B cell (primary cell): ENCODE measurements at regions not wholly inside any gene's neighbourhood (a gene's known extent, or its start where the extent isn't known, plus 50 kb on each side); places are given as distances from the start of the nearest gene placed in this dataset.

Experiments
- ATAC-seq: fragments of 200-7000 bp; cut with Tn5 transposase; one replicate; pipeline ENCODE4 v1.10.0; 2021; ENCODE audit warnings: low read depth, mild to moderate bottlenecking, moderate number of reproducible peaks, moderate library complexity
- CTCF ChIA-PET: fragments of 350-600 bp; sonication (Branson Sonifier 250); formaldehyde crosslinking; loops from one replicate; lab custom pipeline; 2021; ENCODE audit warnings: antibody characterized with exemption, inconsistent platforms; lab: Charles Lee
- POLR2A ChIA-PET: fragments of 350-600 bp; sonication (Branson Sonifier 250); formaldehyde crosslinking; loops from one replicate; lab custom pipeline; 2021; ENCODE audit warnings: antibody characterized with exemption; lab: Charles Lee
- DNase-seq: peaks from one replicate; pipeline ENCODE4 v3.0.0; 2013
- H2AFZ ChIP-seq: 2 replicates; pipeline ENCODE4 v1.6.1; 2012; ENCODE audit warnings: mild to moderate bottlenecking, low read depth, low read length; ENCODE audit not compliant: insufficient read depth, poor library complexity, severe bottlenecking
- H3K27ac ChIP-seq, 2 donors: 1 replicate in 1 of 2; 2 replicates in 1 of 2; pipeline ENCODE4 v1.5.1; 2012 to 2013; ENCODE audit warnings: low read length in 2 of 2, mild to moderate bottlenecking in 2 of 2, moderate library complexity in 1 of 2
- H3K27me3 ChIP-seq, 4 experiments: fragments of 200-600 bp in 1 of 4; sonication (generic) in 1 of 4; replicated peaks in 1 of 4; 1 replicate in 2 of 4; 2 replicates in 2 of 4; pipeline versions ENCODE4 v1.6.1 to v1.7.0; 2013 to 2016; ENCODE audit warnings: low read length in 3 of 4, mild to moderate bottlenecking in 2 of 4, mixed read lengths in 1 of 4, moderate library complexity in 1 of 4; ENCODE audit not compliant: insufficient read depth in 4 of 4, control insufficient read depth in 3 of 4; ENCODE audit errors: control extremely low read depth in 1 of 4
- H3K36me3 ChIP-seq, 2 experiments: replicated peaks in 1 of 2; 1 replicate in 1 of 2; 2 replicates in 1 of 2; pipeline versions ENCODE4 v1.6.1 to v1.7.1; 2013; ENCODE audit warnings: low read length in 1 of 2; ENCODE audit not compliant: insufficient read depth in 2 of 2, control insufficient read depth in 1 of 2; ENCODE audit errors: control extremely low read depth in 1 of 2, extremely low read depth in 1 of 2
- H3K4me1 ChIP-seq, 2 donors: fragments of 200-600 bp in 1 of 2; sonication (generic) in 1 of 2; 1 replicate in 1 of 2; 2 replicates in 1 of 2; pipeline versions ENCODE4 v1.5.1 to v1.6.1; 2013 to 2017; ENCODE audit warnings: low read length in 2 of 2; ENCODE audit not compliant: control insufficient read depth in 2 of 2, insufficient read depth in 2 of 2
- H3K4me2 ChIP-seq: replicated peaks from 2 replicates; pipeline ENCODE3; 2012; ENCODE audit warnings: mild to moderate bottlenecking, low read depth, low read length; ENCODE audit not compliant: poor library complexity, severe bottlenecking
- H3K4me3 ChIP-seq, 5 experiments: fragments of 200-600 bp in 1 of 5; sonication (generic) in 1 of 5; 1 replicate in 3 of 5; 2 replicates in 2 of 5; pipeline versions ENCODE4 v1.5.1 to v1.7.0; 2011 to 2016; ENCODE audit warnings: low read length in 4 of 5, mild to moderate bottlenecking in 4 of 5, low read depth in 2 of 5, control low read depth in 1 of 5, moderate library complexity in 1 of 5; ENCODE audit not compliant: insufficient read depth in 1 of 5; ENCODE audit errors: control extremely low read depth in 1 of 5, extremely low read depth in 1 of 5
- H3K79me2 ChIP-seq: fragments of 200-600 bp; sonication (generic); one replicate; pipeline ENCODE4 v1.6.0; 2016; ENCODE audit warnings: low read length; ENCODE audit not compliant: control insufficient read depth, insufficient read depth
- H3K9ac ChIP-seq: fragments of 200-600 bp; sonication (generic); 2 replicates; pipeline ENCODE4 v1.6.1; 2017; ENCODE audit warnings: mild to moderate bottlenecking, low read length, moderate library complexity
- H3K9me3 ChIP-seq, 3 donors: one replicate each; pipeline versions ENCODE4 v1.6.1 to v1.7.1; 2013; ENCODE audit warnings: low read length in 2 of 3; ENCODE audit not compliant: control insufficient read depth in 2 of 3, insufficient read depth in 1 of 3; ENCODE audit errors: control extremely low read depth in 1 of 3
- H4K20me1 ChIP-seq: 2 replicates; pipeline ENCODE4 v1.6.0; 2012; ENCODE audit warnings: mild to moderate bottlenecking, low read length; ENCODE audit not compliant: insufficient read depth, control insufficient read depth, poor library complexity, severe bottlenecking
- H3K27ac Mint-ChIP-seq: one replicate; pipeline ENCODE4 v1.8.0; 2021; ENCODE audit warnings: mixed read lengths
- H3K27me3 Mint-ChIP-seq: one replicate; pipeline ENCODE4 v1.8.0; 2021; ENCODE audit warnings: mixed read lengths
- H3K4me1 Mint-ChIP-seq: one replicate; pipeline ENCODE4 v1.8.0; 2021; ENCODE audit warnings: mixed read lengths
- H3K4me3 Mint-ChIP-seq: one replicate; pipeline ENCODE4 v1.8.0; 2021; ENCODE audit warnings: mixed read lengths
- H3K9me3 Mint-ChIP-seq: one replicate; pipeline ENCODE4 v1.8.0; 2022; ENCODE audit warnings: mixed read lengths; ENCODE audit not compliant: insufficient read depth
- EZH2 ChIP-seq: IDR thresholded peaks from 2 replicates; pipeline ENCODE4 v1.6.1; 2012; ENCODE audit warnings: borderline replicate concordance, low read depth, mild to moderate bottlenecking, moderate library complexity, low read length; ENCODE audit not compliant: insufficient read depth, poor library complexity, severe bottlenecking
- WGBS: methylation state at CpG from one replicate; pipeline ENCODE4 v1.1.5; 2013; ENCODE audit warnings: missing lambda C conversion rate; ENCODE audit not compliant: insufficient coverage; 5-methylcytosine and 5-hydroxymethylcytosine counted together
- intact Hi-C: fragments of 100-400 bp; cut with micrococcal nuclease; formaldehyde crosslinking; loops from one replicate; pipeline ENCODE4 v1.10.0; 2022
- TF ChIP-seq, protein P1 (sequence below): fragments of 200-600 bp; IDR thresholded peaks from one replicate; pipeline ENCODE4 v1.8.0; 2022; ENCODE audit warnings: antibody characterized with exemption, mild to moderate bottlenecking

DNA sequence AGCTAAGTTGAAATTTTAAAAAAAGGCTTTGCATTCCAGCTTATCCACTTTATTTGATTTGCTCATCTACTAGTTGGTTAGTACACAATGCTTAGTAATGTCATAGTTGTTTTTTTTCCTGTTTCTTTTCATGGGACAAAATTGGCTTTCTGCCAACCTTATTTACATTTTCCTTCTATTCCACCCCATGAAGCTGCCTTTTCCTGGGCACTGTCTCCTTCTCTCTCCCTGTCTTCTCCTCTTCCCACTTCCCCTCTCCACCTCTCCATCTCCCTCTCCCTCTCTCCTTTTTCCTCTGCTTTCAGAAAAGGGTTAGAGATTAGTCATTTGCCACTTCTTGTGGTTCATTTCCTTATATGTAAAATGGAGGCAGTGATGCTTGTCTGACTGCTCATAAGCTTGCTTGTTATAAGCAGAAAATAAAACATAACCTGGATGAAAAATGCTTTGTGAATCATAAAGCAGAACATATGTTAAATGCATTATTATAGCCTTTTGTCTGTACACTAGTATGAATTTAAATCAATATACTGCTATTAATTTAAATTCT, 181.9 kb downstream of the CEP135 start:
- intact Hi-C loops = no loop called here
- Histone ChIP-seq H3K4me2 (no peak overlapping the region), H2AFZ (no peak overlapping the region), H3K79me2 (no peaks in the 10 kb centered on the region), H3K4me1 (no peaks in the 10 kb centered on the region), H3K27me3 (no peaks in the 10 kb centered on the region), H3K4me3 (no peak overlapping the region), H3K9me3 (no peaks in the 10 kb centered on the region), H3K9ac (no peak overlapping the region), H3K27ac (no peak overlapping the region), H4K20me1 (no peaks in the 10 kb centered on the region), H3K36me3 (no peaks in the 10 kb centered on the region)
- H3K9me3 Mint-ChIP-seq = no peaks in the 10 kb centered on the region
- TF ChIP-seq, protein P1, sequence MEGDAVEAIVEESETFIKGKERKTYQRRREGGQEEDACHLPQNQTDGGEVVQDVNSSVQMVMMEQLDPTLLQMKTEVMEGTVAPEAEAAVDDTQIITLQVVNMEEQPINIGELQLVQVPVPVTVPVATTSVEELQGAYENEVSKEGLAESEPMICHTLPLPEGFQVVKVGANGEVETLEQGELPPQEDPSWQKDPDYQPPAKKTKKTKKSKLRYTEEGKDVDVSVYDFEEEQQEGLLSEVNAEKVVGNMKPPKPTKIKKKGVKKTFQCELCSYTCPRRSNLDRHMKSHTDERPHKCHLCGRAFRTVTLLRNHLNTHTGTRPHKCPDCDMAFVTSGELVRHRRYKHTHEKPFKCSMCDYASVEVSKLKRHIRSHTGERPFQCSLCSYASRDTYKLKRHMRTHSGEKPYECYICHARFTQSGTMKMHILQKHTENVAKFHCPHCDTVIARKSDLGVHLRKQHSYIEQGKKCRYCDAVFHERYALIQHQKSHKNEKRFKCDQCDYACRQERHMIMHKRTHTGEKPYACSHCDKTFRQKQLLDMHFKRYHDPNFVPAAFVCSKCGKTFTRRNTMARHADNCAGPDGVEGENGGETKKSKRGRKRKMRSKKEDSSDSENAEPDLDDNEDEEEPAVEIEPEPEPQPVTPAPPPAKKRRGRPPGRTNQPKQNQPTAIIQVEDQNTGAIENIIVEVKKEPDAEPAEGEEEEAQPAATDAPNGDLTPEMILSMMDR = no peak
- ATAC-seq (no peak), DNase-seq (no peak)
- ChIA-PET CTCF (interaction anchor here (1.1 kb wide), 1 partner anchor 9 kb away, joined by 3 read pairs; no protein-coding TSS in a partner anchor), POLR2A (no interaction called here)
- H3K4me3 Mint-ChIP-seq = no peak overlapping the region
- H3K27me3 Mint-ChIP-seq = peaks cover 4% of the 10 kb centered on the region
- no peak overlapping the region for H3K27ac Mint-ChIP-seq
- peaks cover 3% of the 10 kb centered on the region for H3K4me1 Mint-ChIP-seq

DNA sequence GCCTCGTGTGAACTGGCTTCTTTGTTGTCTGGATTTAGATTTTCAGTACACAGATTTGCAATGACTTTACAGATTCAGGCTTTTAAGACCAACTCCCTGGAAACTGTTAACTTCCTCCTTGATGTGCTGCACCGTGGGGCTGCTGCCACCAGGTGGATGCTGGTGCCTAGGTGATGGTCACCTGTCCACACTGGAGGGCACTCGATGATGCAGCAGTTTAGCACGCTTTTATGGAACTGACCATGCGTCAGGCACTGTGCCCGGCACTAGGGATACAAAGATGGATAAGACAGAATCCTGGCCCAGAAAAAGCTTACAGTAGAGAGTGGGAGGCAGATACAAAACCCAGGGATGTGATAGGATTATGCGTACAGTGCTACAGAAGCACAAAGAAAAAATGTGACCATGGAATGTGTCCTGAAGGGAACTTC, 180.7 kb downstream of the CEP135 start:
- peaks cover 4% of the 10 kb centered on the region for H3K27me3 Mint-ChIP-seq
- no peak overlapping the region for H2AFZ ChIP-seq
- H3K4me3 ChIP-seq = no peak overlapping the region
- H3K4me3 Mint-ChIP-seq = no peak overlapping the region
- H3K4me2 ChIP-seq = no peak overlapping the region
- H3K79me2 ChIP-seq = no peaks in the 10 kb centered on the region
- ATAC-seq (no peak), DNase-seq (peak; percentile 16)
- ChIA-PET CTCF (no interaction called here), POLR2A (no interaction called here)
- H3K9ac ChIP-seq = no peak overlapping the region
- TF ChIP-seq EZH2 = no peak
- TF ChIP-seq, protein P1 = no peak
- WGBS = 72% methylated on average over 7 of the region's 7 CpGs
- no peaks in the 10 kb centered on the region for H3K9me3 Mint-ChIP-seq
- no peak overlapping the region for H3K27ac ChIP-seq
- intact Hi-C loops = no loop called here
- no peaks in the 10 kb centered on the region for H3K9me3 ChIP-seq
- no peaks in the 10 kb centered on the region for H4K20me1 ChIP-seq
- H3K27ac Mint-ChIP-seq = no peak overlapping the region
- H3K27me3 ChIP-seq = no peaks in the 10 kb centered on the region
- H3K4me1 Mint-ChIP-seq = peaks cover 3% of the 10 kb centered on the region
- no peaks in the 10 kb centered on the region for H3K36me3 ChIP-seq
- no peaks in the 10 kb centered on the region for H3K4me1 ChIP-seq
